GM12878 (cell line): ENCODE measurements at regions not wholly inside any gene's neighbourhood (a gene's known extent, or its start where the extent isn't known, plus 50 kb on each side); places are given as distances from the start of the nearest gene placed in this dataset.

Experiments used
- BHLHE40 ChIP-seq, 2 experiments: fragments of 450-650 bp in 1 of 2; IDR thresholded peaks; 2 replicates each; pipeline ENCODE4 v1.6.1; 2011 to 2017; ENCODE audit warnings: low read depth in 2 of 2, borderline replicate concordance in 1 of 2, improper control_type of control experiment in 1 of 2, low read length in 1 of 2, mild to moderate bottlenecking in 1 of 2
- PAX8 ChIP-seq: fragments of 450-650 bp; IDR thresholded peaks from 2 replicates; pipeline ENCODE4 v1.6.1; 2017; ENCODE audit warnings: mild to moderate bottlenecking, moderate library complexity

DNA sequence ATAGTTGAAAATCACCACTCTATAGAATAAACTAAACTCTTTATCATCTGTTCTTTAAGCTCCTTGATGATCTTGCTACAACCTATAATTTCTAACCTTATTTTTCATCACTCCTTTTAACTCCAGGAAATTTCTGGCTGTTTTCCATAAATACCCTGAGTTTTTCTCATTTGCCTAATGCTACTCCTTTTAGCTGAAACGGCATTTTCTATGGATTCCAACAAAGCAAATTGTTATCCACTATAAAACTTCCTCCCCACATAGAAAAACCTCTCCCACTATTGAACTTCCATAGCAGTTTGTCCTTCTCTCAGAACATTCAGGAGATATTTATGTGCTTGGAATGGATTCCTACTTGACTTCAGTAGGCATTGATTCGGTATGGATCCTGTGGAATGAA is 122.8 kb downstream of the SLC41A2 start:
- no peak for TF ChIP-seq BHLHE40 (IDR thresholded peaks at IDR 0.05; ENCODE audit: borderline replicate concordance in 1 of 2, low read depth in 2 of 2, low read length in 1 of 2)
- no peak for TF ChIP-seq PAX8
